ENCODE measurements at regions not wholly inside any gene's neighbourhood (a gene's known extent, or its start where the extent isn't known, plus 50 kb on each side); places are given as distances from the start of the nearest gene placed in this dataset.
A peak's percentile ranks its signal among the peaks of the same experiment; 100 is the strongest.

DNA sequence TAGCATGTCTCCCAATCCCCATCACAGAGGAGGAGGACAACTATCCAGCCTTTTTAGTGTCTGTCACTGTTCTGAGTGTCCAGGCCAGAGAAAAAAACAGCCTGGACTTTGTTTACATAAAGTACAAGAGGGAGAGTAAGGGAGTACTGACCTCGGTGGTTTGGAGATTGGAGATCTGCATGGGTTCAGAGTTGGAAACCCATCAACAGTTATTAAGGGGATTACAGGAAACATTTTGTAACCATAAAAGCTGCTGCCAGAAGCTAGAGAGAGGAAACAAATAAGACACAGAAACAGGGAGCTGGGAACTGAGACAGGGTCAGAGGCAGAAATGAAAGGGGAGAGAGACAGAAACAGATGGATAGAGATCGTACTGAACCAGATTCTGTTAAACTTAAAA is 131.5 kb upstream of the CTTNBP2NL start:
- WGBS, 3 donors = 10 to 14% (median 11%) methylated on average over 2 of the region's 2 CpGs
- peaks cover 15% of the 10 kb centered on the region for H3K4me1 ChIP-seq (ENCODE audit: insufficient read depth)
- H3K27ac ChIP-seq = no peak overlapping the region
- H3K36me3 ChIP-seq = no peaks in the 10 kb centered on the region
- TF ChIP-seq, protein P1, sequence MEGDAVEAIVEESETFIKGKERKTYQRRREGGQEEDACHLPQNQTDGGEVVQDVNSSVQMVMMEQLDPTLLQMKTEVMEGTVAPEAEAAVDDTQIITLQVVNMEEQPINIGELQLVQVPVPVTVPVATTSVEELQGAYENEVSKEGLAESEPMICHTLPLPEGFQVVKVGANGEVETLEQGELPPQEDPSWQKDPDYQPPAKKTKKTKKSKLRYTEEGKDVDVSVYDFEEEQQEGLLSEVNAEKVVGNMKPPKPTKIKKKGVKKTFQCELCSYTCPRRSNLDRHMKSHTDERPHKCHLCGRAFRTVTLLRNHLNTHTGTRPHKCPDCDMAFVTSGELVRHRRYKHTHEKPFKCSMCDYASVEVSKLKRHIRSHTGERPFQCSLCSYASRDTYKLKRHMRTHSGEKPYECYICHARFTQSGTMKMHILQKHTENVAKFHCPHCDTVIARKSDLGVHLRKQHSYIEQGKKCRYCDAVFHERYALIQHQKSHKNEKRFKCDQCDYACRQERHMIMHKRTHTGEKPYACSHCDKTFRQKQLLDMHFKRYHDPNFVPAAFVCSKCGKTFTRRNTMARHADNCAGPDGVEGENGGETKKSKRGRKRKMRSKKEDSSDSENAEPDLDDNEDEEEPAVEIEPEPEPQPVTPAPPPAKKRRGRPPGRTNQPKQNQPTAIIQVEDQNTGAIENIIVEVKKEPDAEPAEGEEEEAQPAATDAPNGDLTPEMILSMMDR (IDR thresholded peaks at IDR 0.05) = no peak
- TF ChIP-seq EP300 (IDR thresholded peaks at IDR 0.05) = no peak
- no peak for TF ChIP-seq POLR2A (IDR thresholded peaks at IDR 0.05)
- DNase-seq = no peak
- no peaks in the 10 kb centered on the region for H3K27me3 ChIP-seq
- no peak overlapping the region for H3K4me3 ChIP-seq
- no peaks in the 10 kb centered on the region for H3K9me3 ChIP-seq
- intact Hi-C loops (cut with DNase I) = no loop called here

DNA sequence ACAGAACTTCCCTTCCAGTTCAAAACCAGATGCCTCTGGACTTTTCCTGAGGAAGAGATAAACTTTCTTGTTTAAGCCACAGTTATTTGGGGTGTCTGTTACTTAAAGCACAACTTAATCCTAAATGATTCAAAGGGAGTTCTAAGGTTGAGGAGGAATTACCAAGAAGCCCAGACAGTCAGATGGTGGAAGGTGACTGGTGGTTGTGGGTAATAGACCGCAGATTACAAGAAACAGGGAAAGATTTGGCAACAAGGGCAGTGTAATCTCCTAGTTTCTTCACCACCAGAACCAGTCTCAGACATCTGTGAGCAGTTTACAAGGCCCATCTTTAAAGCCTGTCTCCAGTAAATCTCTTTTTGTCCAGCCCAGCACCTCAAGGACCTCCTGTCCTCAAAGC is 130.1 kb upstream of the CTTNBP2NL start:
- H3K27me3 ChIP-seq = no peaks in the 10 kb centered on the region
- H3K9me3 ChIP-seq = no peaks in the 10 kb centered on the region
- intact Hi-C loops (cut with DNase I) = no loop called here
- H3K27ac ChIP-seq = no peak overlapping the region
- H3K4me1 ChIP-seq (ENCODE audit: insufficient read depth) = peaks cover 15% of the 10 kb centered on the region
- no peaks in the 10 kb centered on the region for H3K36me3 ChIP-seq
- 87 to 93% (median 88%) methylated on average over 1 of the region's 1 CpG for WGBS, 3 donors
- no peak for DNase-seq
- TF ChIP-seq POLR2A (IDR thresholded peaks at IDR 0.05) (no peak), EP300 (IDR thresholded peaks at IDR 0.05) (no peak)
- TF ChIP-seq, protein P1 (IDR thresholded peaks at IDR 0.05) = no peak
- no peak overlapping the region for H3K4me3 ChIP-seq

DNA sequence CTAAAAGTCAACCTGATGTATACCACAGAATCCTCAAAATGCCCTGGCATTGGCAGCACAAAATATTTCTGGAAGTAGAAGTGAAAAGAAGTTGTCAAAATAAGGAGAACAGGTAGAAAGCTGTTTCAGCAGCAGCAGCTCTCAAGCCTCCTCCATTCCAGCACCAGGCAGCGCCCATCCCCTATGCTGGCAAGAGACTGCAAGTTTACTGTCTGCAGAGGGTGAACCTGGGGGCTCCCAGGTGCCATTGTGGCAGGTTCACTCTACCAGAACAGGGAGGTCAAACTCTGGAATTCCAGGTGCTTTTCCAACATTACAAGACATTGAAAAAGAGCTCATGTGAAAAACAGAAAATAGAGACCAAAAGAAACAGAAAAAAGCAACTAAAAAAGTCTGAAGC is 128.8 kb upstream of the CTTNBP2NL start:
- intact Hi-C loops (cut with DNase I) = no loop called here
- no peak for DNase-seq
- Histone ChIP-seq H3K27me3 (no peaks in the 10 kb centered on the region), H3K9me3 (no peaks in the 10 kb centered on the region), H3K27ac (no peak overlapping the region), H3K4me3 (no peak overlapping the region), H3K36me3 (no peaks in the 10 kb centered on the region), H3K4me1 (ENCODE audit: insufficient read depth) (peaks cover 15% of the 10 kb centered on the region)
- 86 to 93% (median 91%) methylated on average over 1 of the region's 1 CpG for WGBS, 3 donors
- TF ChIP-seq EP300 (IDR thresholded peaks at IDR 0.05) = no peak
- TF ChIP-seq, protein P1 (IDR thresholded peaks at IDR 0.05) = no peak
- no peak for TF ChIP-seq POLR2A (IDR thresholded peaks at IDR 0.05)

DNA sequence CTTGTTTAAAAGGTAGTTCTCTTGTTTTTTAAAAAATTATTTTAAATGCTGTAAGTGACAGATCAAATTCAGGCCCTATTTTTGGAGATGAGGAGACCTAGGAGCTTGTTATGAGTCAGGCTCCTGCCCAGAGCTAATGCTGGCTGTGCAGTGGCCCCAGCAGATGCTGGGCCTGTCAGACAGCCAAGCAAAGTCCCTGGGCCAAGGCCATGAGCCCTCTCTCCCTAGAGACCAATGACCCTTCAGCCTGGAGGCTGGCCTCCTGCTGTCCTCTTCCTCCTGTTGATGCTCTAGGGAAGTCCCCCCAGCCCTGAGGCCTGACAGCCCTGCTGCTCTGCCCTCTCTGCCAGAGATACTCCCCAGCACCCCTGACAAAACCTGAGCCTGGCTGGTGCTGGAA is 128.1 kb upstream of the CTTNBP2NL start:
- H3K4me1 ChIP-seq (ENCODE audit: insufficient read depth) = peaks cover 15% of the 10 kb centered on the region
- TF ChIP-seq EP300 (IDR thresholded peaks at IDR 0.05) = no peak
- no peak for TF ChIP-seq POLR2A (IDR thresholded peaks at IDR 0.05)
- TF ChIP-seq, protein P1 (IDR thresholded peaks at IDR 0.05) = no peak
- DNase-seq = peak; percentile 10 to 72 (median 28)
- no peaks in the 10 kb centered on the region for H3K27me3 ChIP-seq
- no peaks in the 10 kb centered on the region for H3K9me3 ChIP-seq
- no peak overlapping the region for H3K27ac ChIP-seq
- no peaks in the 10 kb centered on the region for H3K36me3 ChIP-seq
- H3K4me3 ChIP-seq = no peak overlapping the region
- intact Hi-C loops (cut with DNase I) = no loop called here

DNA sequence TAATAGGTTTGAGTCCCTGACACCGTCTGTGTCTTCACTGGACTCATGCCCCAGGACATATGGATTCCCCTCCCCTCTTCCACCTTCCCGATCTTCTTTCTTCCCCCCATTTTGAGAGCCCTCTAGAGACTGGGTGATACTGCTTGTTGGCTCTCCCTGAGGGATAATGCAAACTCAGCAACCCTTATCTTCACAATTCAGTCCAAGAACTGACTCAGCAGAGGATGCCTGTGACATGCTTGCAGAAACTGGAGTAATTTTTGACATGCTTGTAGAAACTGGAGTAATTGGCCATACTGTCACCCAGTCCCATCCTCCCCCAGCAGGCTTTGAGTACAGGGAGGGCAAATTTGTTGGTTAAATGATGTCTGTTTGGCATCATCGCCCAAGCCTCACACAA is 127.6 kb upstream of the CTTNBP2NL start:
- intact Hi-C loops (cut with DNase I) = no loop called here
- Histone ChIP-seq H3K4me1 (ENCODE audit: insufficient read depth) (peaks cover 15% of the 10 kb centered on the region), H3K27ac (no peak overlapping the region), H3K27me3 (no peaks in the 10 kb centered on the region), H3K36me3 (no peaks in the 10 kb centered on the region), H3K9me3 (no peaks in the 10 kb centered on the region), H3K4me3 (no peak overlapping the region)
- DNase-seq = no peak
- TF ChIP-seq, protein P1 (IDR thresholded peaks at IDR 0.05) = no peak
- no peak for TF ChIP-seq POLR2A (IDR thresholded peaks at IDR 0.05)
- WGBS, 3 donors = 49 to 66% (median 51%) methylated on average over 3 of the region's 3 CpGs
